ENCODE measurements at regions not wholly inside any gene's neighbourhood (a gene's known extent, or its start where the extent isn't known, plus 50 kb on each side); places are given as distances from the start of the nearest gene placed in this dataset.
"Not testable (repeated sequence)": the region's sequence is repeated elsewhere in the genome, so short reads cannot be mapped to it uniquely, and the experiment has no call there.

- Histone ChIP-seq H3K36me3 (no peaks in the 10 kb centered on the region), H3K9me3 (no peaks in the 10 kb centered on the region), H3K4me3 (no peak overlapping the region), H3K27me3 (no peaks in the 10 kb centered on the region), H3K4me1 (peaks cover 0 to 4% of the 10 kb centered on the region in 2 donors), H3K27ac (peak overlapping the region in 1 of 2 donors; percentile 12)
- DNase-seq (ENCODE audit: low spot score in 2 of 2) = no peak
- intact Hi-C loops (cut with DNase I; ENCODE audit: low total_unique reads) = no loop called here
- TF ChIP-seq POLR2A (IDR thresholded peaks at IDR 0.05) = no peak
- TF ChIP-seq CTCF (IDR thresholded peaks at IDR 0.05) = no peak
- TF ChIP-seq POLR2AphosphoS5 (IDR thresholded peaks at IDR 0.05) = no peak
Measured at GRCh38 chr2:37771600-37772088, 100.2 kb upstream of the CDC42EP3 start.

- Histone ChIP-seq H3K36me3 (no peaks in the 10 kb centered on the region), H3K9me3 (no peaks in the 10 kb centered on the region), H3K27ac (no peak overlapping the region), H3K4me3 (no peak overlapping the region), H3K27me3 (no peaks in the 10 kb centered on the region), H3K4me1 (peaks cover 0 to 4% of the 10 kb centered on the region in 2 donors)
- intact Hi-C loops (cut with DNase I; ENCODE audit: low total_unique reads) = no loop called here
- no peak for TF ChIP-seq CTCF (IDR thresholded peaks at IDR 0.05)
- no peak for TF ChIP-seq POLR2A (IDR thresholded peaks at IDR 0.05)
- TF ChIP-seq POLR2AphosphoS5 (IDR thresholded peaks at IDR 0.05) = no peak
- DNase-seq (ENCODE audit: low spot score in 2 of 2) = no peak
Measured at GRCh38 chr2:37773371-37774130, 102.1 kb upstream of the CDC42EP3 start.

GRCh38 chr2:37774171-37774944, 102.9 kb upstream of the CDC42EP3 start:
- DNase-seq (ENCODE audit: low spot score in 2 of 2); intact Hi-C loops (cut with DNase I; ENCODE audit: low total_unique reads); H3K27me3 ChIP-seq; H3K9me3 ChIP-seq; H3K4me1 ChIP-seq; H3K36me3 ChIP-seq; H3K4me3 ChIP-seq: not testable (repeated sequence)
- peak overlapping the region; percentile 76 to 84 for H3K27ac ChIP-seq

- DNase-seq (ENCODE audit: low spot score in 2 of 2) = no peak
- no peaks in the 10 kb centered on the region for H3K27me3 ChIP-seq
- TF ChIP-seq CTCF (IDR thresholded peaks at IDR 0.05) (no peak), POLR2A (IDR thresholded peaks at IDR 0.05) (no peak), POLR2AphosphoS5 (IDR thresholded peaks at IDR 0.05) (no peak)
- no peaks in the 10 kb centered on the region for H3K4me1 ChIP-seq
- no peaks in the 10 kb centered on the region for H3K36me3 ChIP-seq
- H3K4me3 ChIP-seq = no peak overlapping the region
- peak overlapping the region; percentile 76 to 84 for H3K27ac ChIP-seq
- no peaks in the 10 kb centered on the region for H3K9me3 ChIP-seq
- intact Hi-C loops (cut with DNase I; ENCODE audit: low total_unique reads) = no loop called here
Measured at GRCh38 chr2:37774976-37775907, 103.8 kb upstream of the CDC42EP3 start.

- no peaks in the 10 kb centered on the region for H3K36me3 ChIP-seq
- DNase-seq (ENCODE audit: low spot score in 2 of 2) = peak in 1 of 2 donors; percentile 73
- H3K4me1 ChIP-seq = no peaks in the 10 kb centered on the region
- H3K4me3 ChIP-seq = no peak overlapping the region
- no peak for TF ChIP-seq POLR2A (IDR thresholded peaks at IDR 0.05)
- no peak for TF ChIP-seq CTCF (IDR thresholded peaks at IDR 0.05)
- no peak for TF ChIP-seq POLR2AphosphoS5 (IDR thresholded peaks at IDR 0.05)
- peak overlapping the region; percentile 76 to 84 for H3K27ac ChIP-seq
- no peaks in the 10 kb centered on the region for H3K27me3 ChIP-seq
- intact Hi-C loops (cut with DNase I; ENCODE audit: low total_unique reads) = no loop called here
- H3K9me3 ChIP-seq = no peaks in the 10 kb centered on the region
Measured at GRCh38 chr2:37775908-37776250, 104.4 kb upstream of the CDC42EP3 start.
